ENCODE measurements at regions not wholly inside any gene's neighbourhood (a gene's known extent, or its start where the extent isn't known, plus 50 kb on each side); places are given as distances from the start of the nearest gene placed in this dataset.

GRCh38 chr3:188954590-188955208 lies 217.1 kb upstream of the TPRG1 start:
- peak; percentile 45 for DNase-seq (ENCODE audit: insufficient read length, low spot score)
- peak; percentile 99 for FAIRE-seq
- TF ChIP-seq POLR2A (IDR thresholded peaks at IDR 0.05; ENCODE audit: low read depth, low read length), result no peak

GRCh38 chr3:188955919-188956318 lies 215.9 kb upstream of the TPRG1 start:
- no peak for DNase-seq (ENCODE audit: insufficient read length, low spot score)
- FAIRE-seq, result no peak

GRCh38 chr3:188956839-188957489 lies 214.8 kb upstream of the TPRG1 start:
- no peak for TF ChIP-seq POLR2A (IDR thresholded peaks at IDR 0.05; ENCODE audit: low read depth, low read length)
- DNase-seq (ENCODE audit: insufficient read length, low spot score) (peak; percentile 22), FAIRE-seq (peak; percentile 98)

More at GRCh38 chr3:188955919-188956318, 215.9 kb upstream of the TPRG1 start:
- TF ChIP-seq POLR2A (IDR thresholded peaks at IDR 0.05; ENCODE audit: low read depth, low read length), result no peak

- no peak for DNase-seq (ENCODE audit: insufficient read length, low spot score)
- no peak for FAIRE-seq
- no peak for TF ChIP-seq POLR2A (IDR thresholded peaks at IDR 0.05; ENCODE audit: low read depth, low read length)
Measured at GRCh38 chr3:188959013-188959412, 212.8 kb upstream of the TPRG1 start.

- DNase-seq (ENCODE audit: insufficient read length, low spot score) (no peak), FAIRE-seq (peak; percentile 6)
- TF ChIP-seq POLR2A (IDR thresholded peaks at IDR 0.05; ENCODE audit: low read depth, low read length), result no peak
Measured at GRCh38 chr3:188962253-188963247, 209.2 kb upstream of the TPRG1 start.

- DNase-seq (ENCODE audit: insufficient read length, low spot score), result no peak
- FAIRE-seq, result no peak
- TF ChIP-seq POLR2A (IDR thresholded peaks at IDR 0.05; ENCODE audit: low read depth, low read length), result no peak
Measured at GRCh38 chr3:188964957-188965356, 206.8 kb upstream of the TPRG1 start.

GRCh38 chr3:188972310-188972709 lies 199.5 kb upstream of the TPRG1 start:
- no peak for FAIRE-seq
- no peak for TF ChIP-seq POLR2A (IDR thresholded peaks at IDR 0.05; ENCODE audit: low read depth, low read length)
- DNase-seq (ENCODE audit: insufficient read length, low spot score), result no peak

GRCh38 chr3:188974856-188975599 lies 196.7 kb upstream of the TPRG1 start:
- FAIRE-seq, result no peak
- TF ChIP-seq POLR2A (IDR thresholded peaks at IDR 0.05; ENCODE audit: low read depth, low read length), result no peak
- no peak for DNase-seq (ENCODE audit: insufficient read length, low spot score)

GRCh38 chr3:188975600-188976314 lies 196.0 kb upstream of the TPRG1 start:
- TF ChIP-seq POLR2A (IDR thresholded peaks at IDR 0.05; ENCODE audit: low read depth, low read length), result no peak
- FAIRE-seq (no peak), DNase-seq (ENCODE audit: insufficient read length, low spot score) (no peak)

- no peak for TF ChIP-seq POLR2A (IDR thresholded peaks at IDR 0.05; ENCODE audit: low read depth, low read length)
- DNase-seq (ENCODE audit: insufficient read length, low spot score) (no peak), FAIRE-seq (no peak)
Measured at GRCh38 chr3:188976407-188976806, 195.4 kb upstream of the TPRG1 start.

- FAIRE-seq (peak; percentile 85), DNase-seq (ENCODE audit: insufficient read length, low spot score) (peak; percentile 19)
- TF ChIP-seq POLR2A (IDR thresholded peaks at IDR 0.05; ENCODE audit: low read depth, low read length), result no peak
Measured at GRCh38 chr3:188978421-188979171, 193.2 kb upstream of the TPRG1 start.

GRCh38 chr3:188979248-188979647 lies 192.5 kb upstream of the TPRG1 start:
- FAIRE-seq (no peak), DNase-seq (ENCODE audit: insufficient read length, low spot score) (no peak)
- no peak for TF ChIP-seq POLR2A (IDR thresholded peaks at IDR 0.05; ENCODE audit: low read depth, low read length)

Measured in H54 (cell line).